Activated naive CD8-positive, alpha-beta T cell (primary cell): ENCODE measurements at regions not wholly inside any gene's neighbourhood (a gene's known extent, or its start where the extent isn't known, plus 50 kb on each side); places are given as distances from the start of the nearest gene placed in this dataset.

Source experiments
- H3K27ac Mint-ChIP-seq: one replicate; pipeline ENCODE4 v1.8.0; 2021; ENCODE audit warnings: mixed read lengths
- H3K27me3 Mint-ChIP-seq: one replicate; pipeline ENCODE4 v1.8.0; 2021; ENCODE audit warnings: mixed read lengths
- H3K36me3 Mint-ChIP-seq: one replicate; pipeline ENCODE4 v1.8.0; 2021; ENCODE audit warnings: mixed read lengths
- H3K4me1 Mint-ChIP-seq: one replicate; pipeline ENCODE4 v1.8.0; 2021; ENCODE audit warnings: low read depth, mixed read lengths
- H3K4me3 Mint-ChIP-seq: one replicate; pipeline ENCODE4 v1.8.0; 2021; ENCODE audit warnings: mild to moderate bottlenecking, mixed read lengths
- H3K9me3 Mint-ChIP-seq: one replicate; pipeline ENCODE4 v1.8.0; 2021; ENCODE audit warnings: low read depth, mixed read lengths

DNA sequence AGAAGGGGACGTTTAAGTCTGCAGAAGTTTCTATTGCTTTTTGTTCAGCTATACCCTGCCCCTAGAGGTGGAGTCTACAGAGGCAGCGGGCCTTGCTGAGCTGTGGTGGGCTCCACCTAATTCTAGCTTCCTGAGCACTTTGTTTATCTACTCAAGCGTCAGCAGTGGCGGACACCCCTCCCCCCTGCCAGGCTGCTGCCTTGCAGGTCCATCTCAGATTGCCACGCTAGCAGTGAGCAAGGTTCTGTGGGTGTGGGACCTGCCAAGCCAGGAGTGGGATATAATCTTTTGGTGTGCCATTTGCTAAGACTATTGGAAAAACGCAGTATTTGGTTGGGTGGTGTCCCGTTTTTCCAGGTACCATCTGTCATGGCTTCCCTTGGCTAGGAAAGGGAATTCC, 147.3 kb upstream of the PRPS1L1 start:
- H3K4me3 Mint-ChIP-seq, result no peak overlapping the region

DNA sequence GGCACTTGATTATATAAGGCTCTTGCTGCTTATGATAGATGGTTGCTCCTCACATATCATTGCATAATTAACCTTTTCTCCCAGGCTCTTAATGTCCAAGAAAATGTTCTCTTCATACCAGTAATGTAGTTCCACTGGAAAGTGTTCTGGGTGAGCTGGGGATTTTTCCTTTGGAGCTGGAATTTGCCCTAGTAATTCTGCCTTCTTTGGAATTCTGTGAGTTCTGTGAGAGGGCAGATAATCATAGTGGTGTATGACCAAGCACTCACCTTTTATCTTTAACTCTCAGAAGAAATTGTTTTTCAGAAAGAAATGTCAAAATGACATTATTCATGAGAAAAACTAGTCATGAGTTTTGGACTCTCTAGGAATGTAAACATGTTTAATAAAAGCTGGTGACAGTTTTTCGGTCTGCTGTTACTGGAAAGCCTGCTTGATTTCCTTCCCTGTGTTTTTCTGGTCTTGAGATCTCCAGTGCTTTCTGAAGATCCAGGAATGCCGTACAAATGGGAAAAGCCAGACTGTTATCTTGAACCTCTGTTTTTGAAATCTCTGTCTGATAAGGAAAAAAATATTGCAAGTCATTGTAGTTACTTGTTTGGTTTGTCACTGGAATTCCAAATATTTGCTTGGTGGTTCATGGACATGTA, 148.3 kb upstream of the PRPS1L1 start:
- no peak overlapping the region for H3K4me3 Mint-ChIP-seq
- no peaks in the 10 kb centered on the region for H3K4me1 Mint-ChIP-seq
- no peaks in the 10 kb centered on the region for H3K36me3 Mint-ChIP-seq
- peaks cover 4% of the 10 kb centered on the region for H3K9me3 Mint-ChIP-seq
- H3K27ac Mint-ChIP-seq, result no peak overlapping the region
- no peaks in the 10 kb centered on the region for H3K27me3 Mint-ChIP-seq

More for the DNA sequence above, 147.3 kb upstream of the PRPS1L1 start:
- Mint-ChIP-seq H3K27ac (no peak overlapping the region), H3K9me3 (peaks cover 4% of the 10 kb centered on the region), H3K4me1 (no peaks in the 10 kb centered on the region), H3K27me3 (no peaks in the 10 kb centered on the region), H3K36me3 (no peaks in the 10 kb centered on the region)

DNA sequence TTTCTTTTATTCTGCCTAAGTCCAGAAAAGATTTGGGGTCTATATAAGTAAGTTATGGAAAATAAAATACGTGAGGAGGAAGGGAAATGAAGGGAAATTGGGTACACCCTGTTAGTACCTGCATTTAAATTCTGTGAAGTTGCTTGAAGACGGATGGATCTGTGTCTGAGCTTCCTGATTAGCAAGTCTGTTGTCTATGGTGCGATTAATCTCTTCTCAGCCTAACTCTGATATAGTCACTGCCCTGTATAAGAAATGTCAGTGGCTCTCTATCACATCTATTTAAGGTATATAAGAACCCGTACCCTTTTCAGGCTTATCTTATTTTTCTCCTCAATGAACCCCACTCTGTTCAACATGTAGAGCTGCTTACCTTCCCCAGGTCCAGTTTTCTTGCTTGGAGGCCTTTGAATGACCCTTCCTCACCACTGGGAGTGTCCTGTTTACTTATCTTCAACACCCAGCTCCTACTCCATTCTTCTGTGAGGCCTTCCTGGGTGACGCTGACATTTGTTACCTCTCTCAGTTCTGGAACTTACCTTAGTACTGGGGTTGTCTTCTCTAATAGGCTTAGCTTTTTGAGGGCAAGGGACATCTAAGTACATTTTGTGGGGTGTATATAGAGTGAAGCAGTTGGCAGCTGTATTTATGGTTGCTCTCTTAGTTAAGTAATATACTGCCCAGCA, 149.6 kb upstream of the PRPS1L1 start:
- Mint-ChIP-seq H3K27ac (no peak overlapping the region), H3K27me3 (peaks cover 3% of the 10 kb centered on the region), H3K4me1 (no peaks in the 10 kb centered on the region), H3K36me3 (no peaks in the 10 kb centered on the region), H3K9me3 (peaks cover 4% of the 10 kb centered on the region), H3K4me3 (no peak overlapping the region)

DNA sequence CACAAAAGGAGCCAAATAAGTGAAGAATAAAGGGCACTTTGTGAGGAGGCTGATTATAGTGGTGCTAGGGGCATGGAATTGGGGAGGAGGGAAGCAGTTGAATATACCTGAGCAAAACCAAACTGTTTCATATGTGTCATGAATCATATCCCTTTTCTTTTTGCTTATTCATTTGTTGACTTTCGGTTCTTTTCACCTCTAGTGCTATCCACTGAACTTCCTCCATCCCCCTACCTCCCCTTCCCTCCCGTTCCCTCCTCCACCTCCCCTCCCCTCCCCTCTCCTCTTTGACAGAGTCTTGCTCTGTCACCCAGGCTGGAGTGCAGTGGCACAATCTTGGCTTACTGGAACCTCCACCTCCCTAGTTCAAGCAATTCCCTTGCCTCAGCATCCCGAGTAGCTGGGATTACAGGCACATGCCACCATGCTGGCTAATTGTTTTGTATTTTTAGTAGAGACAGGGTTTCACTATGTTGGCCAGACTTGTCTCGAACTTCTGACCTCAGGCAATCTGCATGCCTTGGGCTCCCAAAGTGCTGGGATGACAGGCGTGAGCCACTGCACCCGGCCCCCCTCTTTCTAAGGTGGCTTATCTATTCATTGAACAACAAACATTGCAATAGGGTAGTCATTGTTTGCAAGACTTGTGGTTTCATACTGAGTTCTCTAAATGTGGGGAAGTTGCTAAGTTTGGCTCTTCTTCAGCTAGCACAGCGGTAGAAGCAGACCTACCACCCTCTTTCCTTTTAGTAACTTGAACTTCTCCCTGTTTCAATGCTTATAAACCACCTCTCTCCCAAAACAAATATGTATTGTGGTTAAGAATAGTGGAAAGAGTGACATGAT, 150.4 kb upstream of the PRPS1L1 start:
- H3K4me1 Mint-ChIP-seq, result no peaks in the 10 kb centered on the region
- peaks cover 4% of the 10 kb centered on the region for H3K9me3 Mint-ChIP-seq
- no peak overlapping the region for H3K4me3 Mint-ChIP-seq
- no peak overlapping the region for H3K27ac Mint-ChIP-seq
- H3K27me3 Mint-ChIP-seq, result peaks cover 6% of the 10 kb centered on the region
- no peaks in the 10 kb centered on the region for H3K36me3 Mint-ChIP-seq

DNA sequence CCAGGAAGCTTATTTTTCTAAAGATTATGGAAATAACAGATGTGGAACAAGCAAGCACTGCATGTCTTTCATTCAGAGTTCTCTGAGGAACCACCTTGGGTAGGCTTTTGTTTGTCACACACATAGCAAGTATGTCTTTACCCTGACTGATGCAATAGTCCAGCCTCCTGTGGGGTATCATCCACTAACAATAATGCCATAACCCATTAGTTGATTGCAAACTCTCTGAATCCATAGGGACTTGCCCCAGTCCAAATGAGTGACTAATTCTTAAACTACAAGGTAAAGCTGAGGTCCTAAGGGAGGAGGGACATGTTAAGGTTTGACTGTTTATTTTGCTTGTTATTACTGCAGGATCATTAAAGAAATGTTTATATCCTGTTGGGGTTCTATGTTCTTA, 151.4 kb upstream of the PRPS1L1 start:
- no peak overlapping the region for H3K27ac Mint-ChIP-seq
- H3K4me1 Mint-ChIP-seq, result no peaks in the 10 kb centered on the region
- H3K4me3 Mint-ChIP-seq, result no peak overlapping the region
- H3K9me3 Mint-ChIP-seq, result no peaks in the 10 kb centered on the region
- H3K27me3 Mint-ChIP-seq, result peaks cover 8% of the 10 kb centered on the region
- H3K36me3 Mint-ChIP-seq, result no peaks in the 10 kb centered on the region

DNA sequence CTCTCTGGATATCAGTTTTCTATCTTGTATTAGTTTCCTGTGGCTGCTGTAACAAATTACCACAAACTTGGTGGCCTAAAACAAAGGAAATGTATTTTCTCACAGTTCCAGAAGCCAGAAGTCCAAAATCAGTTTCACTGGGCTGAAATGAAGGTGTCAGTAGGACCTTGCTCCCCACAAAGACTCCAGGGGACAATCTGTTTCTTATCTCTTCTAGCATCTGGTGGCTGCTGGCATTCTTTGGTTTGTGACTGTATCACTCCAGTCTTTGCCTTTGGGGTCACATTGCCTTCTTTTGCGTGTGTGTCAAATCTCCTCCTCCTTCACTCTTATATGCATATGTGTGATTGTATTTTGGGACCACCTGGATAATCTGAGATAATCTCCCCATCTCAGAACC, 153.0 kb upstream of the PRPS1L1 start:
- no peaks in the 10 kb centered on the region for H3K4me1 Mint-ChIP-seq
- H3K4me3 Mint-ChIP-seq, result no peak overlapping the region
- H3K27me3 Mint-ChIP-seq, result peaks cover 8% of the 10 kb centered on the region
- no peak overlapping the region for H3K27ac Mint-ChIP-seq
- H3K36me3 Mint-ChIP-seq, result no peaks in the 10 kb centered on the region
- no peaks in the 10 kb centered on the region for H3K9me3 Mint-ChIP-seq

DNA sequence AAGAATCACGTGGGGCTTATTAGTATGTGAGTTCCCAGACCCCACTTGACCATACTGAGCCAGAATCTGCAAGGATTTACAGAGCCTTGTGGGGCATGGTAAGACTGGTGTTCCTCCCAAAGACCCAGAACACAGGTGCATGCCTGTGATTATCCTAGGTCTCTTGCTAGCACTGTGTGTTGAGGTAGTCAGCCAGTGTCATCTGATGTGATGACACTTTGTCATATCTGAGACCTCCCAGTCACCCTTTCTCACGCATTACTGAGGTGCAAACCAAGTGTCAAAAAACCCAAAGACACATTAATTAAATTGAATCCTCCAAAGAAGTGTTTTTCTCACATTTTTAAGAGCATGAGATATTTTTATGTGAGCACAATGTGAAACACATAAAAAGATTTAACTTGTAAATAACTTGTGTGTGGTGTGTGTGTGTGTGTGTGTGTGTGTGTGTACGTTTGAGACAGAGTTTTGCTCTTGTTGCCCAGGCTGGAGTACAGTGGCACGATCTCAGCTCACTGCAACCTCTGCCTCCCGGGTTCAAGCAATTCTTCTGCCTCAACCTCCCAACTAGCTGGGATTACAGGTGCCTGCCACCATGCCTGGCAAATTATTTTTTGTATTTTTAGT, 162.0 kb upstream of the PRPS1L1 start:
- Mint-ChIP-seq H3K4me1 (no peaks in the 10 kb centered on the region), H3K27ac (no peak overlapping the region), H3K9me3 (no peaks in the 10 kb centered on the region), H3K27me3 (no peaks in the 10 kb centered on the region), H3K4me3 (no peak overlapping the region), H3K36me3 (no peaks in the 10 kb centered on the region)

DNA sequence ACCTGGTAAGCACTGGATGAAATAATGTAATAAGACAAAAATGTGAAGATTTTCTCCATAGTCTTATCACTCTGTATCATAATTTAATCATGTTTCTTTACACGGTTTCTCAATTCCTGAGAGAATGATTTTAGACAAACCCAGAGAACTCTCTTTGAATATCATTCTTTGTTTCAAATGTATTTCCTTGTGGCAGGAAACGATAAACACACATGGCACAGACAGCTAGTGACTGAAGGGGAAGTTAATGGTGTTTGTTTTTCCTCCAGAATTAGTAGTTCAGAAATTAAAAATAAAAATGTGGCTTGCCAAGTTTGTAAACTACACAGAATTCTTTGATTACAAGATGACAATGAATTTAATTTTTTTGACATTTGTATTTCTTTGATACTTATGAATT, 163.7 kb upstream of the PRPS1L1 start:
- H3K4me1 Mint-ChIP-seq, result no peaks in the 10 kb centered on the region
- no peak overlapping the region for H3K27ac Mint-ChIP-seq
- H3K27me3 Mint-ChIP-seq, result no peaks in the 10 kb centered on the region
- H3K9me3 Mint-ChIP-seq, result no peaks in the 10 kb centered on the region
- H3K36me3 Mint-ChIP-seq, result no peaks in the 10 kb centered on the region
- H3K4me3 Mint-ChIP-seq, result no peak overlapping the region

DNA sequence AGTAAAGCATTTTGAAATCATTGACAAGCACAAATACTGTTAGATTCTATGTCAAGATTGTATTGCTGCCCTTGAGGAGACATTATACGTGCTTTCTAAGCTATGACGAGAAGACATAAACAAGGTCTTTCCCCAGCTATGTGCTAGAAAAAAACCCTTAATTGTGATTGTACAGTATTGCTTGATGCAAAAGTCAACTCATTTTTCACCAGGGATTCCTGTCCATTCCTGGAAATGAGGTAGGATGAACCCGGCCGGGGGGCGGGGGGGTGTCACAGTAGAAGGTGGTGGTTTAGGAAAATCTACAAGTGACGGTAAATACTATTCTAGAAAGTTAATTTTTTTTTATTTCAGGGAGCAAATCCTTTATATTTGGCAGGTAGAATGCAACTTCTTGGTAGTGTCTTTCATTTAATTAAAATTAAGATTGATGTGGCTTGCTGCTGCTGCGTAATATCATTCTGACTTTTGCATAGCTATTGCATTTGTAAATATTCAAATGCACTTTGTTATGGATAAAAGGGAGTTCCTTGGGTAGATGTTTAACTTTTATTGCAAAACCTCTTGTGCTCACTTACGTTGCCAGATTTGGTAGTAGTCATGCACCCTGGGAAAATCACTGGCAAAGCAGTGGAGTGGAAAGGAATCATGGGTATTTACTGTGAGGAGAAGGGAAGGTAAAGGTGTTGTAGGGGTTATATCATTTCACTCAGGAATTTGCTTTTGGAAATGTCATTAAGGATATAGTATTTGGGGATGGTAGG, 164.4 kb upstream of the PRPS1L1 start:
- H3K36me3 Mint-ChIP-seq, result no peaks in the 10 kb centered on the region
- no peaks in the 10 kb centered on the region for H3K27me3 Mint-ChIP-seq
- no peak overlapping the region for H3K4me3 Mint-ChIP-seq
- no peak overlapping the region for H3K27ac Mint-ChIP-seq
- H3K9me3 Mint-ChIP-seq, result no peaks in the 10 kb centered on the region
- H3K4me1 Mint-ChIP-seq, result no peaks in the 10 kb centered on the region

DNA sequence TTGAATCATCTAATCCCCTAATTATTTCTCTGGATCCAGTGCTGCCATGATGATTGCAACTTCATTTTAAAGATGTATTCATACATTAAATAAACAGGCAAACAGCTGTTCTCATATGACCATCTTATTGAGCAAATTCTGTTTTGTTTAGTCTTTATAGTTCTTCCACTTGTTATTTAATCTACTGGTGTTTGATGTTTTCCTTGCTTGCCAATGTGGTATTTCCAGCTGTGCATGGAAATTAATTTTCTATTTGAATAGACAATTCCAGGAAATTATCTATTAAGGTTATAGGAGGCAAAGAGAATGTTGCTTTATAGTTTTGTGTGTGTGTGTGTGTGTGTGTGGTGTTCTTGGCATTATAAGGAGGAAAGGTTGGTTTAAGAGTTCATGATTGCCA, 167.0 kb upstream of the PRPS1L1 start:
- no peaks in the 10 kb centered on the region for H3K9me3 Mint-ChIP-seq
- H3K36me3 Mint-ChIP-seq, result no peaks in the 10 kb centered on the region
- H3K4me3 Mint-ChIP-seq, result no peak overlapping the region
- no peak overlapping the region for H3K27ac Mint-ChIP-seq
- no peaks in the 10 kb centered on the region for H3K4me1 Mint-ChIP-seq
- H3K27me3 Mint-ChIP-seq, result no peaks in the 10 kb centered on the region

DNA sequence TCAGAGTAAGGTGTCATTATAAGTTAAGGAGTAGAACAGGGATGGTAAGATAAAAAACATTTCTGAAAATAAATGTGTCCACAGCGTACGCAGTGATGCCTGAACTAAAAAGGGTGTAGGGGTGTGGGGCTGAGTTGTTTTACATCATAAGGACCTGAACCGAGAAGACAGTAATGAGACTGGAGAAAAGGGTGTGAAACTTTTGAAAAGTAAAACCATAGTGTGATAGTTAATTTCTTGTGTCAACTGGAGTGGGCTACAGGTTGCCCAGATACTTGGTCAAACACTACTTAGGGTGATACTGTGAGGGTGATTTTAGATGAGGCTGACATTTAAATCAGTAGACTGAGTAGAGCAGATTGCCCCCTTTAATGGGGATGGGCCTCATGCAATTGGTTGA, 169.0 kb upstream of the PRPS1L1 start:
- Mint-ChIP-seq H3K4me1 (no peaks in the 10 kb centered on the region), H3K4me3 (no peak overlapping the region), H3K27me3 (no peaks in the 10 kb centered on the region), H3K27ac (no peak overlapping the region), H3K36me3 (no peaks in the 10 kb centered on the region), H3K9me3 (no peaks in the 10 kb centered on the region)

DNA sequence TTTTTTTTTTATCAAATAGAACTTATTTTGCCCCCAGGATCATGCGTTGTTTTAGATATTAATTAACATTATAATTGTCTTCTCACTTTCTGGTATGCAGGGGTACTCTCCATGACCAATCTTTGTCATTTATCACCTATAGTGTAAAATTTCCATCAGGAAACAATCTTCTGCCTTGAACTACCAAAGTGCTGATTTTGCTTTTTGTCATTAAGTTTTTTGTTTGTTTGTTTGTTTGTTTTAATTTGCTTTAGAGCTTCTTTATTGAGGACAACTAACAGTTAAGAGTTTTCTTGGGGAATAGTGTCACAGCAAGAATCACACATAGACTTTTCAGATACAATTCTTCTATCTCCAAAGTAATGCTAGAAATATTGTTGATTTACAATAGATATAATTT, 171.2 kb upstream of the PRPS1L1 start:
- H3K4me1 Mint-ChIP-seq, result peaks cover 5% of the 10 kb centered on the region
- no peak overlapping the region for H3K27ac Mint-ChIP-seq
- H3K27me3 Mint-ChIP-seq, result no peaks in the 10 kb centered on the region
- H3K36me3 Mint-ChIP-seq, result no peaks in the 10 kb centered on the region
- no peaks in the 10 kb centered on the region for H3K9me3 Mint-ChIP-seq
- no peak overlapping the region for H3K4me3 Mint-ChIP-seq

DNA sequence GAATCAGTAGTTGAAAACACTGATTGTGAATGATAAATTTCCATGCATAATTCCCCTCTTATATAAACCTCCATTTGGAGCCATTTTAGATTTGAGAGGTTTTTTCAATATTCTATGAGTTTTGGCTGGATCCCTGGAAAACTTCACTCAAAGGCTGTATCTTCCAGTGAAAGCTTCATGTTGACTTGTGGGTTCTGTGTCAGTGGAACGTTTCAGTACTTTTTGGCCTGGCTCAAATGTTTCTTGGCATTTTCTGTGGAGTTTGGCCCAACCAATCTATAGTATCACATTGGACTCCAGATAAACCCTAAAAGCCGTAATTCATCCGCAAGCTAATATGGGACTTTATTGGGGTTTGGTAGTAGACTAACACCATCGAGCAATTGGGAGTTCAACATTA, 172.6 kb upstream of the PRPS1L1 start:
- H3K9me3 Mint-ChIP-seq, result no peaks in the 10 kb centered on the region
- H3K36me3 Mint-ChIP-seq, result no peaks in the 10 kb centered on the region
- peaks cover 5% of the 10 kb centered on the region for H3K4me1 Mint-ChIP-seq
- no peak overlapping the region for H3K4me3 Mint-ChIP-seq
- no peak overlapping the region for H3K27ac Mint-ChIP-seq
- no peaks in the 10 kb centered on the region for H3K27me3 Mint-ChIP-seq

DNA sequence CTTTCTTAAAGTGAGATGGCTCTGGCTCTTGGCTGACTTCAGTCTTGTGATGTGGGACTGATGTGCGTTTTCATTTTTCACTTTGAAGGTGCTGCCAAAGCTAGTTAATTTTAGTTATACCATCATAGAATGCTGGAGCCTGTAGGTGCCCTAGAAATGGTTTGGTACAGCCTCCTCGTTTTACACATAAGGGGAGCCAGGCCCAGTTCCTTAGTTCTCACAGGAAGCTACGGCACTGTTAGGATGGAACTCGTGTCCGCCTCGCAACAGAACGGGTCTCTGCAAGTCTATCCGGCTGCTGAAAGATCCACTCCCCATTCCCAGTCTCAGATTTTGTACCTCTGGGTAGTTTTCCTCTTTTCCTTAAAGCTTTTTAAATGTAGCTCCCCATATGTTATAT, 173.2 kb upstream of the PRPS1L1 start:
- no peaks in the 10 kb centered on the region for H3K36me3 Mint-ChIP-seq
- H3K27me3 Mint-ChIP-seq, result no peaks in the 10 kb centered on the region
- no peaks in the 10 kb centered on the region for H3K9me3 Mint-ChIP-seq
- H3K27ac Mint-ChIP-seq, result no peak overlapping the region
- H3K4me3 Mint-ChIP-seq, result no peak overlapping the region
- H3K4me1 Mint-ChIP-seq, result peaks cover 5% of the 10 kb centered on the region
